Tibial artery (tissue), 4 donors: ENCODE measurements at regions not wholly inside any gene's neighbourhood (a gene's known extent, or its start where the extent isn't known, plus 50 kb on each side); places are given as distances from the start of the nearest gene placed in this dataset.

Experiments used
- DNase-seq, 2 donors: peaks; one replicate each; pipeline ENCODE4 v3.0.0-alpha.2; 2019
- H3K27ac ChIP-seq, 2 donors: fragments of 200-600 bp; sonication (generic) in 1 of 2; 1 replicate in 1 of 2; 2 replicates in 1 of 2; pipeline ENCODE4 v1.5.1; 2018 to 2019; ENCODE audit warnings: mild to moderate bottlenecking in 1 of 2
- H3K27me3 ChIP-seq, 2 donors: fragments of 200-600 bp; sonication (generic) in 1 of 2; one replicate each; pipeline versions ENCODE4 v1.5.1 to v1.6.0; 2016 to 2019
- H3K36me3 ChIP-seq, 3 donors: fragments of 200-600 bp; sonication (generic) in 2 of 3; one replicate each; pipeline ENCODE4 v1.5.1; 2016 to 2019; ENCODE audit warnings: mild to moderate bottlenecking in 2 of 3
- H3K4me1 ChIP-seq, 4 donors: fragments of 200-600 bp; sonication (generic) in 2 of 4; 1 replicate in 3 of 4; 2 replicates in 1 of 4; pipeline ENCODE4 v1.5.1; 2016 to 2019
- H3K4me3 ChIP-seq, 2 donors: fragments of 200-600 bp; sonication (generic) in 1 of 2; 1 replicate in 1 of 2; 2 replicates in 1 of 2; pipeline ENCODE4 v1.5.1; 2018 to 2019; ENCODE audit warnings: mild to moderate bottlenecking in 2 of 2
- H3K9me3 ChIP-seq, 3 donors: fragments of 200-600 bp; sonication (generic) in 1 of 3; one replicate each; pipeline ENCODE4 v1.5.1; 2016 to 2019
- CTCF ChIP-seq, 2 experiments: fragments of 200-600 bp in 1 of 2; fragments of 450-650 bp in 1 of 2; IDR thresholded peaks; one replicate each; pipeline ENCODE4 v1.5.1; 2017 to 2019; ENCODE audit warnings: antibody characterized with exemption in 2 of 2, mild to moderate bottlenecking in 1 of 2, moderate library complexity in 1 of 2
- intact Hi-C: fragments of 100-400 bp; cut with DNase I; formaldehyde crosslinking; loops from one replicate; pipeline ENCODE4 v1.15.0; 2023; ENCODE audit warnings: low total_unique reads

GRCh38 chr1:43047135-43047534 is 88.5 kb upstream of the SLC2A1 start:
- no peak overlapping the region for H3K27ac ChIP-seq
- DNase-seq = no peak
- H3K4me3 ChIP-seq = no peak overlapping the region
- H3K9me3 ChIP-seq = no peaks in the 10 kb centered on the region
- intact Hi-C loops = loop anchor here (1.0 kb wide), 1 partner anchor 159 kb away; no protein-coding TSS in a partner anchor
- H3K4me1 ChIP-seq = no peaks in the 10 kb centered on the region
- no peaks in the 10 kb centered on the region for H3K36me3 ChIP-seq
- TF ChIP-seq CTCF (IDR thresholded peaks at IDR 0.05) = no peak
- peaks cover 0 to 6% of the 10 kb centered on the region in 2 donors for H3K27me3 ChIP-seq

DNA sequence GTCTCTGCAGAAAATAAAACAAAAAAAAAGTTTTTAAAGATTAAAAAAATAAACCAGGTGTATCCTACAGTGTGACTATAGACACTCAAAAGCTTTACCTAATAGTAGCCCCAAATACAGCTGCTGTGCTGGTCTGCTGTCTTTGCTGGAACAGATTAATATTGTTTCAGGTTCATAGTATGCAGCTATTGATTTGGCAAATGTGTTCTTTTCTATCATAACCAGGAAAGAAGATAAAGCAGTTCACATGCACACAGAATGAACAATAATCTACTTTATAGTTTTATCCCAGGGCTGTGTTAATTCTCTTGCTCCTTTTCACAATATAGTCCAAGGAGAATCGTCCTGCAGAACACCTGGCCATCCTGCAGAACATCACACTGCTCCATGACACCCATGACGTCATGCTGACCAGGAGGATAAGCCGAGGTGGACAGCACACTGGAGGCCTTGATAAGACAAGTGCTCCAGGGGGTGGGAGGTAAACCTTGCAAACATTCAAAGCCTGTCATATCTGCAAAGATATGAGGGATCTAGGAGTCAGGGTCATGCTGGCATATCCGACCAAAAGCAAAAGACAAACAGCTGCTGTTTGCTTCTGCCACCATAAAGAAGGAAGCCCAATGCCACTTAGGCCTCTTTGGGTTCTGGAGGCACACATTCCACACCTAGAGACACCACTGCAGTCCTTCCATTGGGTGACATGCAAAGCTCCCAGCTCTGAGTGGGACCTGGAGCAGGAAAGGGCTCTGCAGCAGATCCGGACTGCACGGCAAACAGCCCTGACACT is 86.1 kb upstream of the SLC2A1 start:
- Histone ChIP-seq H3K9me3 (no peaks in the 10 kb centered on the region), H3K4me3 (no peak overlapping the region), H3K36me3 (no peaks in the 10 kb centered on the region), H3K27me3 (peaks cover 0 to 11% of the 10 kb centered on the region in 2 donors), H3K27ac (no peak overlapping the region), H3K4me1 (no peaks in the 10 kb centered on the region)
- intact Hi-C loops = no loop called here
- TF ChIP-seq CTCF (IDR thresholded peaks at IDR 0.05) = no peak
- DNase-seq = no peak

GRCh38 chr1:43043695-43044094 is 85.0 kb upstream of the SLC2A1 start:
- Histone ChIP-seq H3K9me3 (no peaks in the 10 kb centered on the region), H3K27ac (no peak overlapping the region), H3K4me3 (no peak overlapping the region), H3K4me1 (no peaks in the 10 kb centered on the region), H3K27me3 (peaks cover 0 to 14% of the 10 kb centered on the region in 2 donors), H3K36me3 (no peaks in the 10 kb centered on the region)
- intact Hi-C loops = no loop called here
- no peak for DNase-seq
- TF ChIP-seq CTCF (IDR thresholded peaks at IDR 0.05) = no peak

GRCh38 chr1:43042773-43043457 is 84.2 kb upstream of the SLC2A1 start:
- TF ChIP-seq CTCF (IDR thresholded peaks at IDR 0.05) = no peak
- no peak for DNase-seq
- Histone ChIP-seq H3K4me1 (no peaks in the 10 kb centered on the region), H3K27ac (no peak overlapping the region), H3K4me3 (no peak overlapping the region), H3K27me3 (peaks cover 0 to 14% of the 10 kb centered on the region in 2 donors), H3K9me3 (no peaks in the 10 kb centered on the region), H3K36me3 (no peaks in the 10 kb centered on the region)
- intact Hi-C loops = no loop called here

DNA sequence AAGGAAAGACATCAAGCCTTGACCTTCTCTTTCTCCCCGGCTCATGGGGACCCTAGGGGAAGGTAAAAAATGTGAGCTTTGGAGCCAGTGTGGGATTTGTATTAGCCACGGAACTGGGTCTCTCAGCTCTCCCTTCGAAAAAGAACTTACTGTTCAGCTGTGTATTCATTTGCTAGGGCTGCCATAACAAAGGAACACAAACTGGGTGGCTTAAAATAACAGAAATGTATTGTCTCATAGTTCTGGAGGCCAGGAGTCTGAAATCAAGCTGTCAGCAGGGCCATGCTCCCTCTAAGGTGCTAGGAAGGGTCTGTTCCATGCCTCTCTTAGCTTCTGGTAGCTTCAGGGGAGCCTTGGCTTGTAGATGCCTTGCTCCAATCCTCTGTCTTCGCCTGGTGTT is 83.5 kb upstream of the SLC2A1 start:
- no peak for TF ChIP-seq CTCF (IDR thresholded peaks at IDR 0.05)
- Histone ChIP-seq H3K4me3 (no peak overlapping the region), H3K9me3 (no peaks in the 10 kb centered on the region), H3K27me3 (peaks cover 0 to 17% of the 10 kb centered on the region in 2 donors), H3K4me1 (no peaks in the 10 kb centered on the region), H3K27ac (no peak overlapping the region), H3K36me3 (no peaks in the 10 kb centered on the region)
- intact Hi-C loops = no loop called here
- no peak for DNase-seq
